OCI-LY3 (cell line): ENCODE measurements at regions not wholly inside any gene's neighbourhood (a gene's known extent, or its start where the extent isn't known, plus 50 kb on each side); places are given as distances from the start of the nearest gene placed in this dataset.

Experiments used
- EZH2phosphoT487 ChIP-seq: fragments of 200-600 bp; shearing (Covaris generic); IDR thresholded peaks from 2 replicates; pipeline ENCODE4 v1.6.1; 2018; ENCODE audit warnings: antibody characterized with exemption, mixed run types, low read depth
- TF ChIP-seq, protein P1 (sequence below): fragments of 200-600, 300-600 bp; sonication (generic); IDR thresholded peaks from 2 replicates; pipeline ENCODE4 v1.5.1; 2014; ENCODE audit warnings: antibody characterized with exemption, low read length, low read depth

DNA sequence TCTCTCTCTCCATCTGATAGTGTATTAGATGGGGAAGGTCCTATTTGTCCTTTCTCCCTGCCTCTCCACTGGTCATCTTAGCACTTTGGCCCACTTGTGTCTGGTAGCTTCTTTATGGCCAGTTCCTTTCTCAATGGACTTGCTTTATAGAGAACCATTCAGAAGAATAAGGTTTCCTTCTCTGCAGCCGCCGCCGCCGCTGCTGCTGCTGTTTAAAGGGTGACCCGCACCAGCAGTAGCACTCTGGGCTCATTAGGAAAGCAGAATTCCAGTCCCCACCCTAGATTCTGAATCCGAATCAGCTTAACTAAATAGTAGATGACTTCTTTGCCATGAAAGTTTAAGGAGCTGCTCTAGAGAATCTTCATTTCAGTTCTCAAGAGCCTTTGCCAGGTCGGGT lies 490.2 kb downstream of the FOXO1 start:
- TF ChIP-seq, protein P1, sequence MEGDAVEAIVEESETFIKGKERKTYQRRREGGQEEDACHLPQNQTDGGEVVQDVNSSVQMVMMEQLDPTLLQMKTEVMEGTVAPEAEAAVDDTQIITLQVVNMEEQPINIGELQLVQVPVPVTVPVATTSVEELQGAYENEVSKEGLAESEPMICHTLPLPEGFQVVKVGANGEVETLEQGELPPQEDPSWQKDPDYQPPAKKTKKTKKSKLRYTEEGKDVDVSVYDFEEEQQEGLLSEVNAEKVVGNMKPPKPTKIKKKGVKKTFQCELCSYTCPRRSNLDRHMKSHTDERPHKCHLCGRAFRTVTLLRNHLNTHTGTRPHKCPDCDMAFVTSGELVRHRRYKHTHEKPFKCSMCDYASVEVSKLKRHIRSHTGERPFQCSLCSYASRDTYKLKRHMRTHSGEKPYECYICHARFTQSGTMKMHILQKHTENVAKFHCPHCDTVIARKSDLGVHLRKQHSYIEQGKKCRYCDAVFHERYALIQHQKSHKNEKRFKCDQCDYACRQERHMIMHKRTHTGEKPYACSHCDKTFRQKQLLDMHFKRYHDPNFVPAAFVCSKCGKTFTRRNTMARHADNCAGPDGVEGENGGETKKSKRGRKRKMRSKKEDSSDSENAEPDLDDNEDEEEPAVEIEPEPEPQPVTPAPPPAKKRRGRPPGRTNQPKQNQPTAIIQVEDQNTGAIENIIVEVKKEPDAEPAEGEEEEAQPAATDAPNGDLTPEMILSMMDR = no peak
- TF ChIP-seq EZH2phosphoT487 = no peak
